Endodermal cell (in vitro differentiated cells): ENCODE measurements at regions not wholly inside any gene's neighbourhood (a gene's known extent, or its start where the extent isn't known, plus 50 kb on each side); places are given as distances from the start of the nearest gene placed in this dataset.
"Not testable (repeated sequence)": the region's sequence is repeated elsewhere in the genome, so short reads cannot be mapped to it uniquely, and the experiment has no call there.

Source experiments
- DNase-seq: peaks from one replicate; pipeline ENCODE4 v3.0.0-alpha.2; 2017
- H3K27ac ChIP-seq: 2 replicates; pipeline ENCODE4 v1.5.1; 2013; ENCODE audit warnings: mild to moderate bottlenecking, low read depth, low read length, moderate library complexity
- H3K27me3 ChIP-seq: 2 replicates; pipeline ENCODE4 v1.6.1; 2013; ENCODE audit warnings: mild to moderate bottlenecking, low read length, moderate library complexity; ENCODE audit not compliant: insufficient read depth, control insufficient read depth, poor library complexity, severe bottlenecking
- H3K36me3 ChIP-seq: 2 replicates; pipeline ENCODE4 v1.7.0; 2013; ENCODE audit warnings: mild to moderate bottlenecking, low read length, moderate library complexity; ENCODE audit not compliant: control insufficient read depth, insufficient read depth
- H3K4me1 ChIP-seq: one replicate; pipeline ENCODE4 v1.7.0; 2013; ENCODE audit warnings: low read length; ENCODE audit not compliant: control insufficient read depth, insufficient read depth
- H3K4me3 ChIP-seq: 2 replicates; pipeline ENCODE4 v1.5.1; 2013; ENCODE audit warnings: mild to moderate bottlenecking, low read length, moderate library complexity
- H3K9ac ChIP-seq: 2 replicates; pipeline ENCODE4 v1.6.1; 2013; ENCODE audit warnings: mild to moderate bottlenecking, low read length, moderate library complexity; ENCODE audit not compliant: poor library complexity, severe bottlenecking; ENCODE audit errors: extremely low read depth
- H3K9me3 ChIP-seq: 2 replicates; pipeline ENCODE4 v1.6.1; 2013; ENCODE audit warnings: mild to moderate bottlenecking, low read length, moderate library complexity; ENCODE audit not compliant: control insufficient read depth
- H3K27ac Mint-ChIP-seq: 2 replicates; pipeline ENCODE4 v1.8.0; 2020; ENCODE audit warnings: mixed read lengths
- H3K27me3 Mint-ChIP-seq: 2 replicates; pipeline ENCODE4 v1.8.0; 2021; ENCODE audit warnings: mild to moderate bottlenecking, mixed read lengths; ENCODE audit not compliant: insufficient read depth
- H3K36me3 Mint-ChIP-seq: 2 replicates; pipeline ENCODE4 v1.8.0; 2020; ENCODE audit warnings: low read depth, mixed read lengths
- H3K4me1 Mint-ChIP-seq: 2 replicates; pipeline ENCODE4 v1.8.0; 2020; ENCODE audit warnings: mixed read lengths
- H3K4me3 Mint-ChIP-seq: 2 replicates; pipeline ENCODE4 v1.8.0; 2020; ENCODE audit warnings: mild to moderate bottlenecking, moderate library complexity, mixed read lengths
- H3K9me3 Mint-ChIP-seq: 2 replicates; pipeline ENCODE4 v1.8.0; 2020; ENCODE audit warnings: mild to moderate bottlenecking, mixed read lengths
- WGBS, 2 experiments: methylation state at CpG; one replicate each; pipeline versions ENCODE4 v1.1.5 to v1.1.7; 2013; ENCODE audit warnings: missing lambda C conversion rate in 2 of 2, mixed read lengths in 1 of 2; ENCODE audit not compliant: insufficient coverage in 1 of 2, insufficient read length in 1 of 2; 5-methylcytosine and 5-hydroxymethylcytosine counted together
- TF ChIP-seq, protein P1 (sequence below): fragments of 200-600 bp; sonication (generic); conservative IDR thresholded peaks from 2 replicates; pipeline ENCODE4 v1.5.0; 2021; ENCODE audit warnings: antibody characterized with exemption, mild to moderate bottlenecking

- H3K36me3 ChIP-seq: no peaks in the 10 kb centered on the region
- Mint-ChIP-seq H3K4me1 (no peaks in the 10 kb centered on the region), H3K36me3 (peaks cover 3% of the 10 kb centered on the region), H3K9me3 (peaks cover 79% of the 10 kb centered on the region), H3K27me3 (no peaks in the 10 kb centered on the region), H3K4me3 (no peak overlapping the region), H3K27ac (no peak overlapping the region)
- H3K27me3 ChIP-seq: no peaks in the 10 kb centered on the region
- TF ChIP-seq, protein P1, sequence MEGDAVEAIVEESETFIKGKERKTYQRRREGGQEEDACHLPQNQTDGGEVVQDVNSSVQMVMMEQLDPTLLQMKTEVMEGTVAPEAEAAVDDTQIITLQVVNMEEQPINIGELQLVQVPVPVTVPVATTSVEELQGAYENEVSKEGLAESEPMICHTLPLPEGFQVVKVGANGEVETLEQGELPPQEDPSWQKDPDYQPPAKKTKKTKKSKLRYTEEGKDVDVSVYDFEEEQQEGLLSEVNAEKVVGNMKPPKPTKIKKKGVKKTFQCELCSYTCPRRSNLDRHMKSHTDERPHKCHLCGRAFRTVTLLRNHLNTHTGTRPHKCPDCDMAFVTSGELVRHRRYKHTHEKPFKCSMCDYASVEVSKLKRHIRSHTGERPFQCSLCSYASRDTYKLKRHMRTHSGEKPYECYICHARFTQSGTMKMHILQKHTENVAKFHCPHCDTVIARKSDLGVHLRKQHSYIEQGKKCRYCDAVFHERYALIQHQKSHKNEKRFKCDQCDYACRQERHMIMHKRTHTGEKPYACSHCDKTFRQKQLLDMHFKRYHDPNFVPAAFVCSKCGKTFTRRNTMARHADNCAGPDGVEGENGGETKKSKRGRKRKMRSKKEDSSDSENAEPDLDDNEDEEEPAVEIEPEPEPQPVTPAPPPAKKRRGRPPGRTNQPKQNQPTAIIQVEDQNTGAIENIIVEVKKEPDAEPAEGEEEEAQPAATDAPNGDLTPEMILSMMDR: no peak
- no peak for DNase-seq
- peaks cover 33% of the 10 kb centered on the region for H3K9me3 ChIP-seq
- no peak overlapping the region for H3K4me3 ChIP-seq
- 90 to 91% methylated on average over 15 to 27 of the region's 27 CpGs for WGBS, 2 experiments
- no peaks in the 10 kb centered on the region for H3K4me1 ChIP-seq
- H3K9ac ChIP-seq: no peak overlapping the region
- no peak overlapping the region for H3K27ac ChIP-seq
Measured at GRCh38 chr9:60545878-60546385, 368.3 kb upstream of the SPATA31A5 start.

- Histone ChIP-seq H3K4me1 (no peaks in the 10 kb centered on the region), H3K4me3 (no peak overlapping the region), H3K9ac (no peak overlapping the region), H3K9me3 (peaks cover 28% of the 10 kb centered on the region), H3K27me3 (no peaks in the 10 kb centered on the region), H3K36me3 (no peaks in the 10 kb centered on the region), H3K27ac (no peak overlapping the region)
- TF ChIP-seq, protein P1: no peak
- Mint-ChIP-seq H3K9me3 (peaks cover 74% of the 10 kb centered on the region), H3K27me3 (no peaks in the 10 kb centered on the region), H3K27ac (no peak overlapping the region), H3K36me3 (peaks cover 3% of the 10 kb centered on the region), H3K4me1 (no peaks in the 10 kb centered on the region), H3K4me3 (no peak overlapping the region)
- WGBS, 2 experiments: 92 to 93% methylated on average over 11 to 19 of the region's 19 CpGs
- no peak for DNase-seq
Measured at GRCh38 chr9:60546406-60546805, 367.8 kb upstream of the SPATA31A5 start.

- not testable (repeated sequence) for H3K36me3 ChIP-seq, H3K4me3 Mint-ChIP-seq, H3K4me1 ChIP-seq, H3K4me3 ChIP-seq, H3K27me3 Mint-ChIP-seq, DNase-seq, H3K36me3 Mint-ChIP-seq, H3K27ac Mint-ChIP-seq, H3K27me3 ChIP-seq, H3K4me1 Mint-ChIP-seq, H3K9ac ChIP-seq, H3K27ac ChIP-seq
- 88 to 94% methylated on average over 7 to 18 of the region's 18 CpGs for WGBS, 2 experiments
- H3K9me3 ChIP-seq: peaks cover 23% of the 10 kb centered on the region
- H3K9me3 Mint-ChIP-seq: peaks cover 68% of the 10 kb centered on the region
Measured at GRCh38 chr9:60546990-60547389, 367.2 kb upstream of the SPATA31A5 start.
